OCI-LY1 (cell line): ENCODE measurements at regions not wholly inside any gene's neighbourhood (a gene's known extent, or its start where the extent isn't known, plus 50 kb on each side); places are given as distances from the start of the nearest gene placed in this dataset.

ENCODE experiments used
- H2AFZ ChIP-seq: fragments of 200-600 bp; sonication (generic), shearing (Covaris generic); 2 replicates; pipeline ENCODE4 v1.6.0; 2014; ENCODE audit warnings: antibody characterized with exemption, mild to moderate bottlenecking, low read length
- H3F3A ChIP-seq: fragments of 200-600 bp; sonication (generic), shearing (Covaris generic); 2 replicates; pipeline ENCODE4 v1.6.0; 2014; ENCODE audit warnings: mild to moderate bottlenecking, antibody characterized with exemption, low read length, moderate library complexity; ENCODE audit not compliant: insufficient read depth
- H3K27ac ChIP-seq: fragments of 200-600 bp; sonication (generic); 2 replicates; pipeline ENCODE4 v1.5.1; 2014; ENCODE audit warnings: low read length, mixed run types, mild to moderate bottlenecking, low read depth; ENCODE audit not compliant: poor library complexity, severe bottlenecking
- H3K27me3 ChIP-seq: fragments of 200-600 bp; sonication (generic); 2 replicates; pipeline ENCODE4 v1.6.0; 2014; ENCODE audit warnings: antibody characterized with exemption, mild to moderate bottlenecking, low read length, moderate library complexity; ENCODE audit not compliant: insufficient read depth
- H3K36me3 ChIP-seq: fragments of 200-600 bp; sonication (generic); 2 replicates; pipeline ENCODE4 v1.6.1; 2014; ENCODE audit warnings: mild to moderate bottlenecking, antibody characterized with exemption, low read length, moderate library complexity, mixed read lengths; ENCODE audit not compliant: insufficient read depth
- H3K4me1 ChIP-seq: fragments of 200-600 bp; sonication (generic); 2 replicates; pipeline ENCODE4 v1.5.1; 2014; ENCODE audit warnings: mild to moderate bottlenecking, low read length, moderate library complexity; ENCODE audit not compliant: insufficient read depth, severe bottlenecking
- H3K4me2 ChIP-seq: fragments of 200-600 bp; sonication (generic), shearing (Covaris generic); 2 replicates; pipeline ENCODE4 v1.6.1; 2014; ENCODE audit warnings: low read length
- H3K4me3 ChIP-seq: fragments of 200-600 bp; sonication (generic); 2 replicates; pipeline ENCODE4 v1.5.1; 2014; ENCODE audit warnings: low read length, low read depth, mild to moderate bottlenecking, mixed read lengths; ENCODE audit not compliant: poor library complexity, severe bottlenecking
- H3K79me2 ChIP-seq: fragments of 200-600 bp; shearing (Covaris generic); 2 replicates; pipeline ENCODE4 v1.6.1; 2016; ENCODE audit warnings: mixed run types, low read length, mixed read lengths; ENCODE audit not compliant: insufficient read depth
- H3K9ac ChIP-seq: fragments of 200-600 bp; sonication (generic), shearing (Covaris generic); 2 replicates; pipeline ENCODE4 v1.6.1; 2014; ENCODE audit warnings: mild to moderate bottlenecking, low read length, mixed read lengths
- H3K9me2 ChIP-seq: fragments of 200-600 bp; sonication (generic), shearing (Covaris generic); 2 replicates; pipeline ENCODE4 v1.6.1; 2014; ENCODE audit warnings: low read depth, mild to moderate bottlenecking, low read length, mixed read lengths
- H3K9me3 ChIP-seq: fragments of 200-600 bp; shearing (Covaris generic); 2 replicates; pipeline ENCODE4 v1.6.1; 2014; ENCODE audit warnings: low read length, mixed read lengths
- H4K20me1 ChIP-seq: fragments of 200-600 bp; sonication (generic), shearing (Covaris generic); 2 replicates; pipeline ENCODE4 v1.6.0; 2016; ENCODE audit warnings: mild to moderate bottlenecking, low read length; ENCODE audit not compliant: insufficient read depth
- CTCF ChIP-seq: fragments of 200-600 bp; sonication (generic), shearing (Covaris generic); IDR thresholded peaks from 2 replicates; pipeline ENCODE4 v1.5.1; 2017; ENCODE audit warnings: mild to moderate bottlenecking, antibody characterized with exemption, low read length, moderate library complexity, mixed read lengths
- EZH2 ChIP-seq: fragments of 200-600 bp; sonication (generic), shearing (Covaris generic); IDR thresholded peaks from 2 replicates; pipeline ENCODE4 v1.8.0; 2017; ENCODE audit warnings: borderline replicate concordance, mixed run types, mild to moderate bottlenecking, antibody characterized with exemption, low read length, moderate library complexity, mixed read lengths

- Histone ChIP-seq H3K9ac (no peak overlapping the region), H4K20me1 (no peaks in the 10 kb centered on the region), H3K4me3 (no peak overlapping the region), H3K27ac (no peak overlapping the region), H2AFZ (no peak overlapping the region), H3K27me3 (no peaks in the 10 kb centered on the region), H3K79me2 (no peaks in the 10 kb centered on the region), H3F3A (no peaks in the 10 kb centered on the region), H3K9me3 (no peaks in the 10 kb centered on the region), H3K4me1 (no peaks in the 10 kb centered on the region), H3K4me2 (no peak overlapping the region), H3K36me3 (no peaks in the 10 kb centered on the region), H3K9me2 (no peaks in the 10 kb centered on the region)
- TF ChIP-seq CTCF = no peak
- TF ChIP-seq EZH2 = no peak
Observed at GRCh38 chr11:91230647-91231046, 994.0 kb upstream of the FAT3 start.

GRCh38 chr11:91222830-91223229, 1000.0 kb upstream of the CHORDC1 start:
- no peaks in the 10 kb centered on the region for H4K20me1 ChIP-seq
- no peak overlapping the region for H3K27ac ChIP-seq
- H3K9ac ChIP-seq = no peak overlapping the region
- no peak overlapping the region for H2AFZ ChIP-seq
- no peaks in the 10 kb centered on the region for H3K4me1 ChIP-seq
- H3F3A ChIP-seq = no peaks in the 10 kb centered on the region
- no peak overlapping the region for H3K4me2 ChIP-seq
- H3K9me2 ChIP-seq = no peaks in the 10 kb centered on the region
- no peaks in the 10 kb centered on the region for H3K27me3 ChIP-seq
- H3K79me2 ChIP-seq = no peaks in the 10 kb centered on the region
- TF ChIP-seq CTCF = no peak
- TF ChIP-seq EZH2 = no peak
- no peak overlapping the region for H3K4me3 ChIP-seq
- H3K36me3 ChIP-seq = no peaks in the 10 kb centered on the region
- no peaks in the 10 kb centered on the region for H3K9me3 ChIP-seq

- H3K9me2 ChIP-seq = no peaks in the 10 kb centered on the region
- H3K4me1 ChIP-seq = no peaks in the 10 kb centered on the region
- H3F3A ChIP-seq = no peaks in the 10 kb centered on the region
- H4K20me1 ChIP-seq = no peaks in the 10 kb centered on the region
- H3K79me2 ChIP-seq = no peaks in the 10 kb centered on the region
- H2AFZ ChIP-seq = no peak overlapping the region
- H3K27ac ChIP-seq = no peak overlapping the region
- H3K4me2 ChIP-seq = no peak overlapping the region
- no peak overlapping the region for H3K9ac ChIP-seq
- no peaks in the 10 kb centered on the region for H3K36me3 ChIP-seq
- H3K27me3 ChIP-seq = no peaks in the 10 kb centered on the region
- no peaks in the 10 kb centered on the region for H3K9me3 ChIP-seq
- H3K4me3 ChIP-seq = no peak overlapping the region
- no peak for TF ChIP-seq CTCF
- no peak for TF ChIP-seq EZH2
Observed at GRCh38 chr11:91220476-91221202, 997.8 kb upstream of the CHORDC1 start.
